H1 (cell line): ENCODE measurements at regions not wholly inside any gene's neighbourhood (a gene's known extent, or its start where the extent isn't known, plus 50 kb on each side); places are given as distances from the start of the nearest gene placed in this dataset.

Source experiments
- CTCF ChIA-PET: fragments of 300-600 bp; sonication (Branson Sonifier 250); formaldehyde crosslinking; loops from one replicate; lab custom pipeline; 2021; ENCODE audit not compliant: partially characterized antibody; lab: Charles Lee
- POLR2A ChIA-PET: fragments of 300-600 bp; sonication (Branson Sonifier 250); formaldehyde crosslinking; loops from one replicate; lab custom pipeline; 2021; ENCODE audit warnings: inconsistent platforms; ENCODE audit not compliant: partially characterized antibody; lab: Charles Lee
- DNase-seq, 2 experiments: peaks; one replicate each; pipeline versions ENCODE4 v3.0.0 to v3.0.0-alpha.2; 2010 to 2022; ENCODE audit warnings: low spot score in 2 of 2, low read depth in 1 of 2, mixed read lengths in 1 of 2
- FAIRE-seq: peaks from 2 replicates; lab custom pipeline; 2011; peaks lifted over from hg19 to GRCh38; lab: Jason Lieb, UNC
- H2AFZ ChIP-seq: 2 replicates; pipeline ENCODE4 v1.8.1; 2012; ENCODE audit warnings: low read length, inconsistent platforms
- H2AK5ac ChIP-seq: 2 replicates; pipeline ENCODE4 v1.6.1; 2013; ENCODE audit warnings: low read depth, low read length
- H2BK120ac ChIP-seq: replicated peaks from 2 replicates; pipeline ENCODE3; 2013; ENCODE audit warnings: low read depth, low read length, inconsistent platforms
- H2BK12ac ChIP-seq: 2 replicates; pipeline ENCODE4 v1.6.1; 2013; ENCODE audit warnings: low read depth, low read length
- H2BK15ac ChIP-seq: 2 replicates; pipeline ENCODE4 v1.6.1; 2013; ENCODE audit warnings: low read length
- H2BK20ac ChIP-seq: 2 replicates; pipeline ENCODE4 v1.6.1; 2013; ENCODE audit warnings: low read length
- H2BK5ac ChIP-seq: 2 replicates; pipeline ENCODE4 v1.6.1; 2013; ENCODE audit warnings: low read depth, low read length
- H3K14ac ChIP-seq: 2 replicates; pipeline ENCODE4 v1.6.1; 2013; ENCODE audit warnings: inconsistent platforms; ENCODE audit not compliant: insufficient read length
- H3K18ac ChIP-seq: 2 replicates; pipeline ENCODE4 v1.6.1; 2013; ENCODE audit warnings: low read length; ENCODE audit errors: extremely low read depth
- H3K23ac ChIP-seq: 2 replicates; pipeline ENCODE4 v1.6.1; 2013; ENCODE audit warnings: inconsistent platforms; ENCODE audit not compliant: insufficient read length
- H3K23me2 ChIP-seq: 2 replicates; pipeline ENCODE4 v1.6.1; 2013; ENCODE audit warnings: low read depth, low read length
- H3K27ac ChIP-seq: 2 replicates; pipeline ENCODE4 v1.6.1; 2011; ENCODE audit warnings: low read depth, low read length, inconsistent platforms
- H3K27me3 ChIP-seq, 4 experiments: replicated peaks in 1 of 4; 1 replicate in 1 of 4; 2 replicates in 3 of 4; pipeline versions ENCODE4 v1.6.1 to v1.8.1; 2011 to 2013; ENCODE audit warnings: low read length in 3 of 4, mild to moderate bottlenecking in 3 of 4, inconsistent platforms in 2 of 4, mixed read lengths in 2 of 4, moderate library complexity in 1 of 4; ENCODE audit not compliant: control insufficient read depth in 3 of 4, insufficient read depth in 3 of 4; ENCODE audit errors: extremely low read depth in 1 of 4
- H3K36me3 ChIP-seq, 4 experiments: 2 replicates each; pipeline versions ENCODE4 v1.6.1 to v1.8.1; 2011 to 2013; ENCODE audit warnings: mild to moderate bottlenecking in 4 of 4, low read length in 3 of 4, moderate library complexity in 2 of 4, control low read depth in 1 of 4, inconsistent platforms in 1 of 4; ENCODE audit not compliant: insufficient read depth in 4 of 4, control insufficient read depth in 2 of 4
- H3K4ac ChIP-seq: replicated peaks from 2 replicates; pipeline ENCODE3; 2013; ENCODE audit warnings: low read length, low read depth, mixed read lengths, inconsistent platforms; ENCODE audit not compliant: insufficient read length
- H3K4me1 ChIP-seq, 4 experiments: replicated peaks in 1 of 4; 1 replicate in 1 of 4; 2 replicates in 3 of 4; pipeline versions ENCODE4 v1.6.1 to v1.8.1; 2011 to 2013; ENCODE audit warnings: low read length in 3 of 4, inconsistent platforms in 2 of 4, mixed read lengths in 1 of 4; ENCODE audit not compliant: insufficient read depth in 4 of 4, control insufficient read depth in 3 of 4
- H3K4me2 ChIP-seq, 2 experiments: 2 replicates each; pipeline versions ENCODE4 v1.6.1 to v1.8.1; 2011 to 2013; ENCODE audit warnings: low read depth in 2 of 2, low read length in 2 of 2, control low read depth in 1 of 2, inconsistent platforms in 1 of 2, mild to moderate bottlenecking in 1 of 2; ENCODE audit not compliant: insufficient read depth in 1 of 2
- H3K4me3 ChIP-seq, 4 experiments: fragments of 200-600, 300-600 bp in 1 of 4; sonication (generic), shearing (Covaris generic), sonication (Bioruptor Twin) in 1 of 4; 2 replicates each; pipeline versions ENCODE4 v1.5.1 to v1.8.1; 2011 to 2016; ENCODE audit warnings: low read length in 4 of 4, low read depth in 3 of 4, control low read depth in 2 of 4, inconsistent platforms in 2 of 4, mild to moderate bottlenecking in 2 of 4, mixed read lengths in 1 of 4, moderate library complexity in 1 of 4; ENCODE audit not compliant: insufficient read depth in 2 of 4; ENCODE audit errors: extremely low read depth in 1 of 4
- H3K56ac ChIP-seq: replicated peaks from 2 replicates; pipeline ENCODE3; 2013; ENCODE audit warnings: low read depth, mild to moderate bottlenecking, mixed read lengths, low read length, inconsistent platforms; ENCODE audit not compliant: insufficient read length
- H3K79me1 ChIP-seq: 2 replicates; pipeline ENCODE4 v1.6.1; 2013; ENCODE audit warnings: low read depth, low read length, control low read depth
- H3K79me2 ChIP-seq, 2 experiments: 2 replicates each; pipeline versions ENCODE4 v1.6.1 to v1.8.1; 2012 to 2013; ENCODE audit warnings: low read length in 2 of 2, mild to moderate bottlenecking in 2 of 2, inconsistent platforms in 1 of 2; ENCODE audit not compliant: insufficient read depth in 2 of 2, control insufficient read depth in 1 of 2
- H3K9ac ChIP-seq, 4 experiments: replicated peaks in 1 of 4; 1 replicate in 1 of 4; 2 replicates in 3 of 4; pipeline versions ENCODE4 v1.6.1 to v1.8.1; 2011 to 2013; ENCODE audit warnings: low read depth in 3 of 4, low read length in 3 of 4, control low read depth in 2 of 4, mild to moderate bottlenecking in 2 of 4, moderate library complexity in 2 of 4, inconsistent platforms in 1 of 4; ENCODE audit errors: extremely low read depth in 1 of 4
- H3K9me3 ChIP-seq, 2 experiments: 2 replicates each; pipeline versions ENCODE4 v1.6.1 to v1.8.1; 2012 to 2013; ENCODE audit warnings: mild to moderate bottlenecking in 2 of 2, moderate library complexity in 2 of 2, control low read depth in 1 of 2, inconsistent platforms in 1 of 2, low read depth in 1 of 2, low read length in 1 of 2, mixed read lengths in 1 of 2; ENCODE audit not compliant: insufficient read depth in 2 of 2
- H4K20me1 ChIP-seq, 2 experiments: replicated peaks in 1 of 2; 2 replicates each; pipeline versions ENCODE3 to v1.8.1; 2011 to 2013; ENCODE audit warnings: inconsistent platforms in 2 of 2, low read length in 2 of 2, mild to moderate bottlenecking in 1 of 2; ENCODE audit not compliant: insufficient read depth in 2 of 2, control insufficient read depth in 1 of 2
- H4K5ac ChIP-seq: 2 replicates; pipeline ENCODE4 v1.6.1; 2013; ENCODE audit warnings: low read length, low read depth, mixed read lengths, inconsistent platforms; ENCODE audit not compliant: insufficient read length
- H4K8ac ChIP-seq: 2 replicates; pipeline ENCODE4 v1.8.0; 2013; ENCODE audit warnings: mild to moderate bottlenecking, moderate library complexity, low read length, inconsistent platforms; ENCODE audit not compliant: insufficient read depth; ENCODE audit errors: extremely low read depth
- H4K91ac ChIP-seq: replicated peaks from 2 replicates; pipeline ENCODE3; 2013; ENCODE audit warnings: low read length, mixed read lengths, inconsistent platforms; ENCODE audit not compliant: insufficient read length
- ASH2L ChIP-seq: fragments of 200-600, 300-600 bp; sonication (generic); IDR thresholded peaks from one replicate; pipeline ENCODE4 v1.7.1; 2017; ENCODE audit warnings: low read length
- BACH1 ChIP-seq: IDR thresholded peaks from 2 replicates; pipeline ENCODE4 v1.6.1; 2012; ENCODE audit warnings: low read length, improper control_type of control experiment
- BCL11A ChIP-seq, 2 experiments: IDR thresholded peaks; one replicate each; pipeline ENCODE4 v1.6.1; 2011; ENCODE audit warnings: low read depth in 2 of 2, low read length in 2 of 2, mild to moderate bottlenecking in 2 of 2
- CTBP2 ChIP-seq: IDR thresholded peaks from 2 replicates; pipeline ENCODE4 v1.7.0; 2011; ENCODE audit warnings: borderline replicate concordance, mild to moderate bottlenecking, moderate library complexity, mixed read lengths, low read length; ENCODE audit not compliant: insufficient read depth, insufficient read length
- EGR1 ChIP-seq: IDR thresholded peaks from 2 replicates; pipeline ENCODE4 v1.6.1; 2011; ENCODE audit warnings: low read depth, low read length, borderline replicate concordance
- FOSL1 ChIP-seq: IDR thresholded peaks from 2 replicates; pipeline ENCODE4 v1.6.1; 2011; ENCODE audit warnings: mild to moderate bottlenecking, low read depth, low read length, moderate library complexity; ENCODE audit not compliant: insufficient read depth
- KDM1A ChIP-seq: fragments of 200-600, 300-600 bp; sonication (generic); IDR thresholded peaks from 2 replicates; pipeline ENCODE4 v1.7.1; 2016; ENCODE audit warnings: mild to moderate bottlenecking, low read length, borderline replicate concordance
- KDM4A ChIP-seq: IDR thresholded peaks from one replicate; pipeline ENCODE4 v1.7.1; 2012; ENCODE audit warnings: low read depth, mild to moderate bottlenecking, moderate library complexity, low read length, inconsistent platforms; ENCODE audit not compliant: severe bottlenecking
- MAX ChIP-seq: IDR thresholded peaks from 2 replicates; pipeline ENCODE4 v1.6.1; 2012; ENCODE audit warnings: inconsistent platforms
- POU5F1 ChIP-seq: IDR thresholded peaks from 2 replicates; pipeline ENCODE4 v1.6.1; 2011; ENCODE audit warnings: low read depth, mild to moderate bottlenecking, low read length, moderate library complexity
- SP1 ChIP-seq: IDR thresholded peaks from 2 replicates; pipeline ENCODE4 v1.6.1; 2011; ENCODE audit warnings: low read depth, low read length
- SRF ChIP-seq: IDR thresholded peaks from 2 replicates; pipeline ENCODE4 v1.6.1; 2011; ENCODE audit warnings: mild to moderate bottlenecking, low read depth, low read length, moderate library complexity
- TBP ChIP-seq: IDR thresholded peaks from 2 replicates; pipeline ENCODE4 v1.6.1; 2011; ENCODE audit warnings: low read depth, low read length, improper control_type of control experiment
- WGBS, 2 experiments: shearing (Covaris generic) in 1 of 2; methylation state at CpG; one replicate each; pipeline versions ENCODE4 v1.1.6 to v1.1.7; 2013 to 2015; ENCODE audit warnings: low lambda C conversion rate in 2 of 2, mixed read lengths in 2 of 2, inconsistent platforms in 1 of 2, low coverage in 1 of 2, missing lambda C conversion rate in 1 of 2; ENCODE audit not compliant: insufficient replicate concordance in 2 of 2, insufficient coverage in 1 of 2, insufficient read length in 1 of 2; ENCODE audit errors: extremely low coverage in 1 of 2, missing lambda C conversion rate in 1 of 2; 5-methylcytosine and 5-hydroxymethylcytosine counted together

GRCh38 chr4:176002007-176002613, 63.5 kb upstream of the WDR17 start:
- Histone ChIP-seq H3K23ac (no peak overlapping the region), H3K4me1 (peaks cover 0 to 3% (median 1%) of the 10 kb centered on the region in 4 experiments; a peak in 2 of 7 replicates), H3K36me3 (no peaks in the 10 kb centered on the region), H3K79me2 (no peaks in the 10 kb centered on the region), H4K8ac (no peak overlapping the region), H3K27me3 (peaks cover 0 to 13% (median 4%) of the 10 kb centered on the region in 4 experiments; a peak in 4 of 7 replicates), H2BK120ac (no peak overlapping the region), H2BK15ac (no peak overlapping the region), H3K9me3 (no peaks in the 10 kb centered on the region), H3K9ac (no peak overlapping the region), H4K91ac (no peak overlapping the region), H3K4ac (no peak overlapping the region), H3K4me3 (peak overlapping the region; percentile 40 to 84 (median 78)), H3K4me2 (peak overlapping the region; percentile 71 to 98), H3K14ac (no peak overlapping the region), H2BK5ac (no peak overlapping the region), H3K79me1 (no peaks in the 10 kb centered on the region), H3K18ac (peak overlapping the region; percentile 78; the same call in 1 of the 2 replicates), H3K27ac (no peak overlapping the region), H3K56ac (no peak overlapping the region), H3K23me2 (peaks cover 5% of the 10 kb centered on the region), H4K20me1 (no peaks in the 10 kb centered on the region), H2AK5ac (no peak overlapping the region), H2AFZ (peak overlapping the region; percentile 92; the same call in 1 of the 2 replicates), H2BK20ac (no peak overlapping the region), H4K5ac (no peak overlapping the region), H2BK12ac (no peak overlapping the region)
- FAIRE-seq (no peak), DNase-seq (peak; percentile 5 to 78)
- CTCF ChIA-PET: interaction anchor here (1.1 to 1.6 kb wide), 3 partner anchors 31 to 338 kb away, joined by 3 read pairs; no protein-coding TSS in a partner anchor
- 1% methylated on average over 19 of the region's 44 CpGs; no CpG with 5 or more reads in 1 of the 2 experiments for WGBS, 2 experiments
- POLR2A ChIA-PET: interaction anchor here (0.6 kb wide), 1 partner anchor 104 kb away, joined by 4 read pairs; no protein-coding TSS in a partner anchor
- TF ChIP-seq POU5F1 (no peak), KDM1A (no peak), SRF (no peak), BCL11A (IDR thresholded peaks at IDR 0.05; ENCODE audit: low read depth in 2 of 2, low read length in 2 of 2) (no peak), BACH1 (no peak), SP1 (no peak), KDM4A (peak; percentile 88), CTBP2 (no peak), FOSL1 (no peak), ASH2L (peak; percentile 12), EGR1 (no peak), MAX (peak; percentile 54; the same call in 1 of the 2 replicates), TBP (no peak)
